Activated CD8-positive, alpha-beta T cell treated with anti-CD3 and anti-CD28 coated beads for 36 hours (primary cell): ENCODE measurements at regions not wholly inside any gene's neighbourhood (a gene's known extent, or its start where the extent isn't known, plus 50 kb on each side); places are given as distances from the start of the nearest gene placed in this dataset.

Source experiments
- ATAC-seq: fragments of 200-7000 bp; cut with Tn5 transposase; one replicate; pipeline ENCODE4 v1.10.0; 2021; ENCODE audit warnings: mild to moderate bottlenecking, moderate library complexity
- CTCF ChIA-PET: fragments of 350-600 bp; sonication (Branson Sonifier 250); formaldehyde crosslinking; loops from one replicate; lab custom pipeline; 2021; ENCODE audit warnings: antibody characterized with exemption; lab: Charles Lee
- POLR2A ChIA-PET: fragments of 350-600 bp; sonication (Branson Sonifier 250); formaldehyde crosslinking; loops from one replicate; lab custom pipeline; 2021; ENCODE audit warnings: antibody characterized with exemption; lab: Charles Lee
- DNase-seq: peaks from one replicate; pipeline ENCODE4 v3.0.0-alpha.2; 2020
- H3K27ac Mint-ChIP-seq: one replicate; pipeline ENCODE4 v1.8.0; 2021; ENCODE audit warnings: mild to moderate bottlenecking, mixed read lengths
- H3K27me3 Mint-ChIP-seq: one replicate; pipeline ENCODE4 v1.8.0; 2021; ENCODE audit warnings: mixed read lengths
- H3K36me3 Mint-ChIP-seq: one replicate; pipeline ENCODE4 v1.8.0; 2021; ENCODE audit warnings: low read depth, mixed read lengths
- H3K4me1 Mint-ChIP-seq: one replicate; pipeline ENCODE4 v1.8.0; 2021; ENCODE audit warnings: low read depth, mixed read lengths
- H3K4me3 Mint-ChIP-seq: one replicate; pipeline ENCODE4 v1.8.0; 2021; ENCODE audit warnings: mild to moderate bottlenecking, moderate library complexity, mixed read lengths
- H3K9me3 Mint-ChIP-seq: one replicate; pipeline ENCODE4 v1.8.0; 2021; ENCODE audit warnings: mixed read lengths
- intact Hi-C: fragments of 100-400 bp; cut with micrococcal nuclease; formaldehyde crosslinking; loops from one replicate; pipeline ENCODE4 v1.10.0; 2022
- TF ChIP-seq, protein P1 (sequence below): fragments of 200-600 bp; IDR thresholded peaks from one replicate; pipeline ENCODE4 v1.8.0; 2022; ENCODE audit warnings: antibody characterized with exemption, mild to moderate bottlenecking

DNA sequence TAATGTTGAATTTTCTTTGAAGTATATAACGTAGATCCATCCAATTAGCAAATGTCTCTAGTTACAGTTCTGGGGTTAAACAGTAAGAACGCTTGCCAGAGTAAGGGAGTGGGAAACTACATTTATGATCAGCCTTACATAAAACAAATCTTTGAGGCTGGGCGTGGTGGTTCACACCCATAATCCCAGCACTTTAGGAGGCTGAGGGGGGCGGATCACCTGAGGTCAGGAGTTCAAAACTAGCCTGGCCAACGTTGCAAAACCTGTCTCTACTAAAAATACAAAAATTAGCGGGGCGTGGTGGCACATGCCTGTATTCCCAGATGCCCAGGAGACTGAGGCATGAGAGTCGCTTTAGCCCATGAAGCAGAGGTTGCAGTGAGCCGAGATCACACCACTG, 50.1 kb upstream of the GATM start:
- intact Hi-C loops, result no loop called here
- Mint-ChIP-seq H3K36me3 (no peaks in the 10 kb centered on the region), H3K27me3 (peaks cover 9% of the 10 kb centered on the region), H3K27ac (no peak overlapping the region), H3K4me1 (peaks cover 2% of the 10 kb centered on the region), H3K9me3 (no peaks in the 10 kb centered on the region), H3K4me3 (no peak overlapping the region)
- CTCF ChIA-PET, result interaction anchor here (0.7 to 3.4 kb wide), 7 partner anchors 10 to 219 kb away, joined by 3 to 159 read pairs (median 9); a partner anchor contains a TSS
- ATAC-seq, result no peak
- POLR2A ChIA-PET, result no interaction called here
- DNase-seq, result no peak
- TF ChIP-seq, protein P1, sequence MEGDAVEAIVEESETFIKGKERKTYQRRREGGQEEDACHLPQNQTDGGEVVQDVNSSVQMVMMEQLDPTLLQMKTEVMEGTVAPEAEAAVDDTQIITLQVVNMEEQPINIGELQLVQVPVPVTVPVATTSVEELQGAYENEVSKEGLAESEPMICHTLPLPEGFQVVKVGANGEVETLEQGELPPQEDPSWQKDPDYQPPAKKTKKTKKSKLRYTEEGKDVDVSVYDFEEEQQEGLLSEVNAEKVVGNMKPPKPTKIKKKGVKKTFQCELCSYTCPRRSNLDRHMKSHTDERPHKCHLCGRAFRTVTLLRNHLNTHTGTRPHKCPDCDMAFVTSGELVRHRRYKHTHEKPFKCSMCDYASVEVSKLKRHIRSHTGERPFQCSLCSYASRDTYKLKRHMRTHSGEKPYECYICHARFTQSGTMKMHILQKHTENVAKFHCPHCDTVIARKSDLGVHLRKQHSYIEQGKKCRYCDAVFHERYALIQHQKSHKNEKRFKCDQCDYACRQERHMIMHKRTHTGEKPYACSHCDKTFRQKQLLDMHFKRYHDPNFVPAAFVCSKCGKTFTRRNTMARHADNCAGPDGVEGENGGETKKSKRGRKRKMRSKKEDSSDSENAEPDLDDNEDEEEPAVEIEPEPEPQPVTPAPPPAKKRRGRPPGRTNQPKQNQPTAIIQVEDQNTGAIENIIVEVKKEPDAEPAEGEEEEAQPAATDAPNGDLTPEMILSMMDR, result no peak
